Common myeloid progenitor, CD34-positive (primary cell): ENCODE measurements at regions not wholly inside any gene's neighbourhood (a gene's known extent, or its start where the extent isn't known, plus 50 kb on each side); places are given as distances from the start of the nearest gene placed in this dataset.
"Not testable (repeated sequence)": the region's sequence is repeated elsewhere in the genome, so short reads cannot be mapped to it uniquely, and the experiment has no call there.

Source experiments
- CTCF ChIA-PET: fragments of 350-600 bp; sonication (Branson Sonifier 250); formaldehyde crosslinking; loops from one replicate; lab custom pipeline; 2021; ENCODE audit warnings: antibody characterized with exemption; lab: Charles Lee
- POLR2A ChIA-PET: fragments of 350-600 bp; sonication (Branson Sonifier 250); formaldehyde crosslinking; loops from one replicate; lab custom pipeline; 2021; ENCODE audit warnings: antibody characterized with exemption; lab: Charles Lee
- DNase-seq, 3 donors: peaks; one replicate each; pipeline versions ENCODE4 v3.0.0 to v3.0.0-alpha.2; 2013
- H3K27ac ChIP-seq, 2 experiments: 1 replicate in 1 of 2; 2 replicates in 1 of 2; pipeline ENCODE4 v1.7.0; 2013; ENCODE audit warnings: inconsistent platforms in 2 of 2, low read length in 2 of 2, mild to moderate bottlenecking in 2 of 2, low read depth in 1 of 2, moderate library complexity in 1 of 2; ENCODE audit not compliant: severe bottlenecking in 2 of 2, insufficient read depth in 1 of 2, poor library complexity in 1 of 2
- H3K27me3 ChIP-seq, 5 experiments: replicated peaks in 2 of 5; 1 replicate in 3 of 5; 2 replicates in 2 of 5; pipeline versions ENCODE4 v1.6.1 to v1.7.0; 2013; ENCODE audit warnings: low read length in 4 of 5, mild to moderate bottlenecking in 2 of 5, moderate library complexity in 2 of 5, inconsistent platforms in 1 of 5; ENCODE audit not compliant: insufficient read depth in 5 of 5, control insufficient read depth in 4 of 5
- H3K36me3 ChIP-seq, 4 experiments: 1 replicate in 2 of 4; 2 replicates in 2 of 4; pipeline versions ENCODE4 v1.6.1 to v1.7.0; 2013; ENCODE audit warnings: low read length in 3 of 4, control low read depth in 1 of 4, mild to moderate bottlenecking in 1 of 4; ENCODE audit not compliant: control insufficient read depth in 4 of 4, insufficient read depth in 4 of 4
- H3K4me1 ChIP-seq, 4 experiments: 1 replicate in 3 of 4; 2 replicates in 1 of 4; pipeline versions ENCODE4 v1.6.1 to v1.7.1; 2013; ENCODE audit warnings: low read length in 3 of 4, mild to moderate bottlenecking in 3 of 4, control low read depth in 1 of 4, inconsistent platforms in 1 of 4, moderate library complexity in 1 of 4; ENCODE audit not compliant: control insufficient read depth in 4 of 4, insufficient read depth in 4 of 4; ENCODE audit errors: control extremely low read depth in 1 of 4
- H3K4me3 ChIP-seq, 7 experiments: 1 replicate in 4 of 7; 2 replicates in 3 of 7; pipeline versions ENCODE4 v1.5.1 to v1.7.0; 2013; ENCODE audit warnings: mild to moderate bottlenecking in 7 of 7, low read length in 6 of 7, moderate library complexity in 6 of 7, inconsistent platforms in 2 of 7, low read depth in 2 of 7, control low read depth in 1 of 7; ENCODE audit not compliant: insufficient read depth in 4 of 7, control insufficient read depth in 1 of 7; ENCODE audit errors: extremely low read depth in 1 of 7
- H3K9me3 ChIP-seq, 5 experiments: 1 replicate in 4 of 5; 2 replicates in 1 of 5; pipeline versions ENCODE4 v1.6.1 to v1.7.1; 2013; ENCODE audit warnings: low read length in 4 of 5, mild to moderate bottlenecking in 2 of 5, inconsistent platforms in 1 of 5, low read depth in 1 of 5, moderate library complexity in 1 of 5; ENCODE audit not compliant: control insufficient read depth in 4 of 5, insufficient read depth in 2 of 5; ENCODE audit errors: control extremely low read depth in 1 of 5
- WGBS: methylation state at CpG from one replicate; pipeline ENCODE4 v1.1.5; 2013; ENCODE audit not compliant: insufficient coverage; 5-methylcytosine and 5-hydroxymethylcytosine counted together

- H3K36me3 ChIP-seq, H3K27me3 ChIP-seq, POLR2A ChIA-PET, DNase-seq, CTCF ChIA-PET, H3K27ac ChIP-seq, H3K4me3 ChIP-seq, H3K4me1 ChIP-seq: not testable (repeated sequence)
- peaks cover 4 to 37% (median 26%) of the 10 kb centered on the region in 5 experiments for H3K9me3 ChIP-seq
- WGBS, result 81% methylated on average over 5 of the region's 7 CpGs
Measured at GRCh38 chr4:49510238-49510637, 524.2 kb downstream of the CWH43 start.

- H3K27ac ChIP-seq, H3K36me3 ChIP-seq, CTCF ChIA-PET, H3K4me1 ChIP-seq, POLR2A ChIA-PET, H3K27me3 ChIP-seq, H3K4me3 ChIP-seq: not testable (repeated sequence)
- DNase-seq, result peak in 1 of 3 donors; percentile 1
- 71% methylated on average over 10 of the region's 10 CpGs for WGBS
- H3K9me3 ChIP-seq, result peaks cover 4 to 39% (median 27%) of the 10 kb centered on the region in 5 experiments
Measured at GRCh38 chr4:49511353-49511752, 525.3 kb downstream of the CWH43 start.

- H3K27me3 ChIP-seq, CTCF ChIA-PET, H3K4me1 ChIP-seq, H3K4me3 ChIP-seq, H3K36me3 ChIP-seq, H3K27ac ChIP-seq, POLR2A ChIA-PET: not testable (repeated sequence)
- WGBS, result 70% methylated on average over 13 of the region's 13 CpGs
- peak in 1 of 3 donors; percentile 2 for DNase-seq
- H3K9me3 ChIP-seq, result peaks cover 4 to 43% (median 27%) of the 10 kb centered on the region in 5 experiments
Measured at GRCh38 chr4:49511881-49512491, 525.9 kb downstream of the CWH43 start.

- 82% methylated on average over 33 of the region's 33 CpGs for WGBS
- peaks cover 4 to 43% (median 27%) of the 10 kb centered on the region in 5 experiments for H3K9me3 ChIP-seq
- H3K27me3 ChIP-seq, DNase-seq, H3K4me3 ChIP-seq, POLR2A ChIA-PET, H3K4me1 ChIP-seq, H3K36me3 ChIP-seq, H3K27ac ChIP-seq, CTCF ChIA-PET: not testable (repeated sequence)
Measured at GRCh38 chr4:49512641-49513545, 526.8 kb downstream of the CWH43 start.

- POLR2A ChIA-PET, H3K27ac ChIP-seq, H3K4me1 ChIP-seq, CTCF ChIA-PET, H3K27me3 ChIP-seq, H3K4me3 ChIP-seq, H3K36me3 ChIP-seq, DNase-seq: not testable (repeated sequence)
- H3K9me3 ChIP-seq, result peaks cover 4 to 43% (median 27%) of the 10 kb centered on the region in 5 experiments
- 50% methylated on average over 2 of the region's 11 CpGs for WGBS
Measured at GRCh38 chr4:49513546-49514115, 527.6 kb downstream of the CWH43 start.

- H3K27me3 ChIP-seq, H3K27ac ChIP-seq, H3K4me1 ChIP-seq, CTCF ChIA-PET, POLR2A ChIA-PET, DNase-seq, H3K4me3 ChIP-seq, H3K36me3 ChIP-seq: not testable (repeated sequence)
- WGBS, result 75% methylated on average over 8 of the region's 18 CpGs
- H3K9me3 ChIP-seq, result peaks cover 4 to 46% (median 29%) of the 10 kb centered on the region in 5 experiments
Measured at GRCh38 chr4:49514171-49514699, 528.2 kb downstream of the CWH43 start.
